Superior temporal gyrus (tissue), 1 donor: ENCODE measurements at regions not wholly inside any gene's neighbourhood (a gene's known extent, or its start where the extent isn't known, plus 50 kb on each side); places are given as distances from the start of the nearest gene placed in this dataset.
"Not testable (repeated sequence)": the region's sequence is repeated elsewhere in the genome, so short reads cannot be mapped to it uniquely, and the experiment has no call there.

Source experiments
- DNase-seq: peaks from one replicate; pipeline ENCODE4 v3.0.0-alpha.2; 2016; ENCODE audit errors: extremely low spot score

DNA sequence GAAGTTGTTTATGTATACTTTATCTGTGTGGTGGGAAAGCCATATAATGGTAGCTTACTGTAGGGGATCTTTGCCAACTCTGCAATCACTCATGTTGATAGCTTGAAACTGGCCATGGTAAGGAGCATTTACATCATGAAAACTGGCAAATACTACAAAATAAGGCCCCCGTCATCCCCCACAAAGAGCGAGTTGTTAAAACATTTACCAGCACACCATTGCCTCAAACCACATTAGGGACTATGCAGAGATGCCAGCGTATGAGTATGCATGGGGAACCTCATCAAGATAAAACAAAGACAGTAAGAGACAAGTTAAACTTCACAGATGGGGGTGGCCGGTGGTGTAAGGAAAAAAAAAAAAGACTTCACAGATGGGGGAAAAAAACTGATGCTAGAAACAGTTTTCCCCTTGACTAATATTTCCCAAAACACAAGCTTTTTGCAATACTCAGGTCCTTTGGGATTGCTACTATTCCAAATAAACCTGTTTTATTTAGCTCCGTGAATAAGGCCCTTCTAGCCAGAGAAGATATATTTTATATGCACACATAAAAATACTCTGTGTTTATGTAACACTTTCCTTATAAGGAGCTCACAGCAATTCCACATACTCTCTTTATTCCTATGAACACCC, 70.6 kb upstream of the SERP2 start:
- DNase-seq: no peak

DNA sequence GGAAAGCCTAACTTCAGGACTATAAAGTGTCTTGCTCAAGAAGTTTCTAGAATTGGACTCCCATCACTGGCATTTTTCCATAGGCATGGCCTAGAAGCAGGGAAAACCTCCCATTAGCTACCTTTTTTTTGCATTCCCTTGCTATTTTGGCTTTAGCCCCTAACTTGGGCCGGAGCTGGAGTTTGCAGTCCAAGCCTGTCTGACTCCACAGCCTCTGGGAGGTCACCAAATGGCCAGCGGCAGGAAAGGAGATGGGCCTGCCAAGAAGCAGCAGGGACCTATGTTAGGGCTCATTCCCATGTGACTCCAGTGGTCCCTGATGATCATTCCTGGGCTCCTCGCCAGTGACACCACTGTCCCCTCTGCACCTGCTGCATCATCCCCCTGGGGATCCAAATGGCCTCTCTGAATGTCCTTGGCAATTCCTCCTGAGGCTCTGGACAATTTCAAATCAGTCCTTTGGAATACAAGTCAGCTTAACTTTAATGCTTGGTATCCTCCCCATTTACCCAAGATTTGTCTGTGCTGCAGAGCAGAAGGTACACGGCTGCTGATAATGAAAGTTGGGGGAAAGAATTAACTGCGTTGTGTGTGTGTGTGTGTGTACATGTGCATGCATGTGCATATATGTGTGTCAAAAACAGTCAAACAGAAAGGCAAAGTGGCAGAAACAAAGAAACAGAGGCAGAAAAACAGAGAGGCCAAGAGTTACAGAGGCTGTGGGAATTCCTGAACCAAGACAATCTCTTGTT, 69.8 kb upstream of the SERP2 start:
- no peak for DNase-seq

DNA sequence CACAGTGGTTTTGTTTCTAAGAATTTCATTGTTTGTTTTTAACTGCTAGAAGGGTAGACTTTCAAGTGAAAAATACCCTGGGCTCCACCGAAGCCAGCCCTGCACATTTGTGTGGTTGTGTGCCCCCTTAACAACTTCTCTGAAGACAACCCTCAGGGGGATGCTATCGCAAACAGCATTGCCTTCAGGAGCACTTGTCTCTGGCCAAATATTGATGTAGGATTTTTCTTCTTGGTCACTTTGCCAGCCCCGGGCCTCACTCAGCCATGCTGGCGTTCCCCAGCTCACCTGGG, 69.2 kb upstream of the SERP2 start:
- no peak for DNase-seq

DNA sequence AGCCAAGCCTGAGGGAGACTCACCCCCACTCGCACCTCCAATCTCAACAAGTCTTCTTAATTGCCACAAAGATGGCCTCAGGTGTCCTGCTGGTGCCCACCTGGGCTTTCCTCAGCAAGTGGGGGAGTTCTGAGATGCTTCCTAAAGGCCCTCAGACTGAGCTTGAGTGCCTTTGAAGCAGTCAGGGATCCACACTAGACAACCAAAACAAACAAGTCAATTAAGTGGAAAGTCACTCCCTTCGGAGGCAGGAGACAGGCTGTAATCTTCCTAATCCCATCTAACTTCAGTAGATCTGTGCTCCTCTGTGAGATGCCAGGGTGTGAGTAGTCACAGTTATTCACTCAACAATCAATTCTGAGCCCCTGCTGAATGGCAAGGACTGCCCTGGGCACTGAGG, 68.3 kb upstream of the SERP2 start:
- DNase-seq: no peak

DNA sequence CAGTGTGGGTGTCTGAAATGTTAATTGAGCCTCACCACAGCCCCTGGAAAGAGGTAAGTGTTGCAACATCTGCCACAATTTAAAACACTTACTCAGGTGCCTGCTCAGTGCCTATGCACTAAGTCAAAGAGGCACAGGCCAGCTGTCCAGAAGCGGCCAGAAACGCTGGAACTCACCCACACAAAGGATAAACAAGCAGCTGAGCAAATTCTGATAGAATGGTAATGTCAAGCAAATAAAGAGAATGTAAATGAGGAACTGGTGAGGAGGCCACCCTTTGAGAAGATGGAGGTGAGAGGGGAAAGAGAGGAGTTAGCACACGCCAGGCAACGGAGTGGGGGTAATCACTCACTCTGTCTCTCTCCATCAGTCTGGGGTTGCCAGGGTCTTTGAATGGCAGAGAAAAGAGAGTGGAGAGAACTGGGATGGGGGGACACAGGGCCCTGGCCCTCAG, 67.7 kb upstream of the SERP2 start:
- DNase-seq: no peak

DNA sequence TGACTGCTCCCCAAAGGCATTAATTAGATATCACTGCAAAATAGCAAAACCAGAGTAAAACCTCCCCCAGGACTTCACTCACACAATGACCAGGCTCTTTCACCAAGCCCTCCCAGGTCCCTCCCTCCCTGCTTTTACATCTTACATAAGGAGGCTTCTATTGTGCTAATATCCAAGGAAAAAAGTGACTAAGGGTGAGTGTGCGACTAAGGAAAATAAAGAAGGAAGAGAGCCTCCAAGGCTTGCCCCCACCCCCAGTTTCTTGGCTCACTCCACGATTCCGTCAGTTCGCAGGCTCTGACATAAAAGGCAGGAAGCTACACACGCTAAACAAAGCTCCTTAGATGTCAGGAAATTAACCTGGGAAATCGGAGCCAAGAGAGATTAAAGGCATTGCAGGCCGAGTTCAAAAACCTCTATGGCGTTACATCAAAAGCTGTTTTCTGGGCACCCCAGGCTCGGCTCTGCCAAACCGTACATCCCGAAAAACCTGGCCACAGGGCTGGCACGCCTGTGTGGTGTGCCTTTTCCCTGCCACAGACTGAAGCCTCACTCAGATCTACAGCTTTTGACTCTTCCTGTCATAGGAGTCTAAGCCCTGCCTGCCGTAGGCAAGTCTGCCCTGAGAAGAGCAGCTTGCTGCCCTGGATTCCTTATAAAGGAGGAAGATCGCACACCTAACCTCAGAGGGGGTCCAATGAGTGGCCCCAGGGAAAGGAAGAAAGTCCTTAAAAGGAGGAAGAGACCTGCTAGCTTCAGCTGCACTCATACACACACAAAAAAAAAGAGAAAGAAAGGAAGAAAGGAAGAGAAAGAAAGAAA, 67.0 kb upstream of the SERP2 start:
- DNase-seq: no peak

DNA sequence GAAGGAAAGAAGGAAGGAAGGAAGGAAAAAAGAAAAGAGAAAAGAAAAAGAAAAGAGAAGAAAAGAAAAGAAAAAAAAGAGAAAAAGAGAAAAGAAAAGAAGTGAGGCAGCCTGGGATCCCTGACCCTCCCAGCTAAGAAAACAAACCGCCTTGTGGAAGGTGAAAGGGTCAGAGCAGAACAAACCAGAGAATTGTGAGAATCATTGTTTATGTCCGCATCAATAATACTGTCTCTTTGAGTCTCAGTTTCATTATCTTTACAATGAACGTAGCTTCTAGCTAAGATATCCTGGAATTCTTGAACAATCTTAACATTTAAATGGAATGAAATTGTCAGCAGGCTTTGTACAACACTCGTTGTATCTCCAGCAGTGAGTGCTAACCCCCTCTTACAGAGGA, 66.4 kb upstream of the SERP2 start:
- DNase-seq: no peak

DNA sequence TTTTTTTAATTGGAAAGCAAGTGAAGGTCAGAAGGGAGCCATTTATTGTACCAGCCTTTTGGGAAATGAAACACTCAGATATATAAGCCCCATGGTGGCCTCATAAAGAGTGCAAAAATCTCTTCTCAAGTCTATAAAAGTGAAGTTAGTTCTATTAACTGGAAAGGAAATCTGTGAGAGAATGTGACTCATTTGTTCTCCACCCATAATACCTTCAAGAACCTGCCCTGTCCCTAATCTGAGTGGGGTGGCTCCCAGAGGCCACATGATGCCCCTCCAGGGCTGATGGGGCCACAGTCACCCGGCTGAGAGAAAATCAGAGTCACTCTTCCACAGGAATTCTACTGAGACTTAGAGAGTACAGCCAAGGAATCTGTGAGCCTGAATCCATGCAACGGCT, 65.8 kb upstream of the SERP2 start:
- no peak for DNase-seq

DNA sequence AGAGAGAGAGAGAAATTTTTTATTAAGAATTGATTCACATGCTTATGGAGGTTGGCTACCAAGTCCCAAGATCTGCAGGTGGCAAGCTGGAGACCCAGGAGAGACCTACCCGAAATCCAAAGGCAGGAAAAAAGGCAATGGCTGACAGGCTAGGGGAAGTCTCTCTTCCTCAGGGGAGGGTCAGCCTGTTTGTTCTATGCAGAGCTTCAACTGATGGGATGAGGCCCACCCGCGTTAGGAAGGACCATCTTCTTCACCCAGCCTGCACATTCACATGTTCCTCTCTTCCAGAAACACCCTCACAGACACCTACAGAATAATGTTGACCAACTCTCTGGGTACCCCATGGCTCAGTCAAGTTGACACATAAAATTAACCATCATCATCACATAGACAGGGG, 65.3 kb upstream of the SERP2 start:
- no peak for DNase-seq

DNA sequence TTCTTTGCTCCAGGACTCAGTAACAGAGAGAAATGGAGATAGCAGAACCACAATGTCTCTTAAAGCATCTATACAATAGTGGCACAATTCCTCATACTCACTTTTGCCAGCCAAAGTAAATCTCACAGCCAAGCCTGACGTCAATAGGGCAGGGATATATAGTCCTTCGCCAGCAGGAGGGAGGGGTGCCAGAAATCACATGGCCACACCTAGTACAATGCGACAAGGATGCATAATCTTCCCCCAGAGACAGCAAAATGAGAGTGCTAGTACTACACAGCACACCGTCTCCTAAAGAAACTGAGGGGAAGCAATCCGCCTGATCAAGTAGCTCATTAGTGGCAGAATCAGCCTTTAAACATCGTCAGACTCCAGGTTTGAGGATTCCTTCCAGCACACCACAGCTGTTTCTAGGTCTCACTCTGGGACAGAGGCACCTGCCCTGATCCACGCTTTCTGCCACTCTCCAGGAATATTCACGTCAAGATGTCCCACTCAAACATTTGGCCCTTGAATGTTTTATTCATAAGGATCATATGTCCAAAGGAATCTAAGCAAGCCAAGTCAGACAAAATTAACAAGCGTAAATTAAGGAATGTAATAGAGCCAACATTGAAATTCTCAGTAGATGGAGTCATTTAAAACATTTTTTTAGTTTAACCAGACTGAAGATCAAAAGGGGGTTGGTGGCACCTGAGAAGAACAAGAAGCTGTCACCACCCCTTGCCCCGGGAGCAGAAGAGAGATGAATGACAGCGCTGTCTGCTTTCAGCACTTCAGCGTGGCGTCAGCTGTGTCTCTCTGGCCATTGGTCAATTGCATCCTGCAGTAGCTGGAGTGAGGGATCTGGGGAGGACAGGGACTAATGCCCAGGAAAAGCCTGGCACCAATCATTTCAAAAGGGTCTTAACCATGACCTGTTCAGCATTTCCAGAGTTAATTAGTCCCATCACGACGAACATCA, 63.5 kb upstream of the SERP2 start:
- DNase-seq: no peak

DNA sequence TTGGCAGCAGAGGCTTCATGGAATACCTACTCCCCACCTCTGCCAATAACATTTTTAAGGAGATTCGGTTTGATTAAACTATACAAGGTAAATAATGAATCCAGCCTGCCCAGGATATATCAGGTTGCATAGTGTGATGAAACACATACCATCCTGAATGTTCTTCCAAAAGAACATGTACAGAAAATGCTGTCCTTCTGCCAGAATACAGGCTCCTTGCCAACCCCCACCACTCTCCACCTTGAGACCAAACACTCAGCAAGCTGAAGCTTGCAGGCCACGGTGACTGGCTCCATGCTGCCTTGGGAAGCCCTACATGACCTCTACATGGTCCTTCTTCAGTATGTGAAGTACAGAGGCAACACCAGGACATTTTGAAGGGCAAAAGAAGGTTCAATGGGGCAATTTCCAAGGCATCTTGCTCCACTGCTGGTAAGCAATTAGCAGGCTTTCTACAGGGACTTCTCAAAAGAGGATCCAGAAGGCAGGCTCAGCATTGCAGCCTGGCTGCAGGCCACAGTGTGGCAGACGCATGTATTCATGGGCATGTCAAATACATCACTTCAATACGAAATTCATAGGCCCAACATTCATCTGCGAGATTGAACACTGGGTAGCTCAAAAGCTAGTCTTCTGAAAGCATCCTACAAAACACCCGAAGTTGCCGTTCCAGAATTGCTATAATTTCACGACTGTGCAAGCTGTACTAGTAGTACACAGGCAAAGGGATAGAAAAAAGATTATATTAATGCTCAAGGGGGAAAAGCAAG, 62.4 kb upstream of the SERP2 start:
- DNase-seq: no peak

DNA sequence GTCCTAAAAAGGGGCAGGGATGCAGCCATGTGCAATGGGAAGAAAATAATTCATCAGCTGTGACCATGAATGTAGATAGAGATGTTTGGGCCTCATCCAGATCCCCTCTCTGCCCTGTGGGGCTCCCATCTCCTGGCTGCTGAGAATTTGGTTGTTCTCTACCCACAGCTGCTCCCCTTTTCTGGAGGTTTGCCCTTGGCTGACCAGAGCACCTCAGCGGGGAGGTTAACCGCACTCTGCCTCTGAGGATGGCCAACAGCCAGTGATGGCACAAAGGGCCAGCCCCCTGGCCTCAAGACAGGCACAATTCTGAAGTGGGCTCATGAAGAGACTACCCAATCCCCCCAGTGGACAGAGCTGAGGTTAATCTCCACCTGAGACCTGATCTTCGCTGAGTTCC, 61.5 kb upstream of the SERP2 start:
- DNase-seq: no peak

DNA sequence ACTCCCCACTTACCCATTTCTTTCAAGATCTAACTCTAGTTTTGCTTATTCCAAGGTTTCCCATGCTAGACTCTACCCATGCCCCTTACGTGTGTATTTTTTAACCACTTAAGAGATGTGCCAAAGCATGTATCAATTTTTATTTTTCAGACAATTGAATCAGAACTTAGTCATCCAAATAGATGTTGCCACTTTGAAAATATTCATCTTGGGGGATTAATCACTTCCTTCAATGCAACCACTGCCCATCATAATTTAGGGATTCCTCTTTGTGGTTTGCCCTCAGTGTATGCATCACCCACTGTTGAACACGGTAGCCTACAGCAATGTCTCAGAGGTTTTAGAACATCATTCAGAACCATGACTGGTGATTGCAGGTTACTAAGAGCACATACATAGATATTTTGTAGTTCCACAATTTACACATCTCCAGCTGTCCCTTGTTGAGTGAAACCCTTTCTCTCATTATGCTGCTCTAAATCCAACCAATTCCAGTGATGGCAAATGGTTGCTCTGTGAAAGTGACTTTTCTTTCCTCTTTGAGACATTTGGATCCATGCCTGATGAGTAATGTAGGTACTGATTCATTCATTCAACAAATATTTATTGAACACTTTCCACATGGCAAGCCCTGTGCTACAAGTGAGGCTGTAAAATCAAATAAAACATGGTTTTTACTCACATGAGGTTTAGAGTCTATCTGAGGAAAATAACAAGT, 60.6 kb upstream of the SERP2 start:
- no peak for DNase-seq

DNA sequence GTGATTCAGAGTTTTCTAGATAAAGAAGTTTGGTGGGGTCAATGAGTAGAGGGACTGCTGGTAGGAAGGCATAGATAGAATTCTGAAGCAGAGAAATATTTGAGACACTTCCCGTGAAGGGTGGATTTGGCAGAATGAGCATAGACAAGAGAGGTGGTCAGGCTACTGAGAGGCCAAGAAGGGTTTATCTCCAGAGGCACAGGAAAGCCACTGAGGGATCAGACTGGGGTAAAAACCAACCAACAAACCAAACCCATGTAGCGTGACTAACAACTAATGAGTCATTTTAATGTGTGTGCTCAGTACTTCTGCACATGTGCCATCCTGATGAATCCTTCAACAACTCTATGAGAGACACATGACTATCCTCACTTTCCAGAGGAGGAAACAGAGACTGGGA, 60.0 kb upstream of the SERP2 start:
- DNase-seq: no peak

DNA sequence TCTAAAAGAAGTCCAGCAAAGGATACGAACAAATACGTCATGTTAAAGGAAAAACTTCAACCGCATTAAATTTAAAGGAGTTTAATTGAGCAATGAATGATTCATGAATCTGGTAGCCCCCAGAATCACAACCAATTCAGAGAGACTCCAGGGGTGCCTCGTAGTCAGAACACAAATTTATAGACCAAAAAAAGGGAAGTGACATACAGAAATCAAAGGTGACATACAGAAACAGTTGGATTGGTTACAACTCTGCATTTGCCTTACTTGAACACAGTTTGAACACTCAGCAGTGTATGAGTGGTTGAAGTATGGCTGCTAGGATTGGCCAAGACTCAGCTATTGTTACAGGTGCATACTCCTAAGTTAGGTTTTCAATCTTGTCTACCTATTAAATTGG, 59.5 kb upstream of the SERP2 start:
- DNase-seq: not testable (repeated sequence)

DNA sequence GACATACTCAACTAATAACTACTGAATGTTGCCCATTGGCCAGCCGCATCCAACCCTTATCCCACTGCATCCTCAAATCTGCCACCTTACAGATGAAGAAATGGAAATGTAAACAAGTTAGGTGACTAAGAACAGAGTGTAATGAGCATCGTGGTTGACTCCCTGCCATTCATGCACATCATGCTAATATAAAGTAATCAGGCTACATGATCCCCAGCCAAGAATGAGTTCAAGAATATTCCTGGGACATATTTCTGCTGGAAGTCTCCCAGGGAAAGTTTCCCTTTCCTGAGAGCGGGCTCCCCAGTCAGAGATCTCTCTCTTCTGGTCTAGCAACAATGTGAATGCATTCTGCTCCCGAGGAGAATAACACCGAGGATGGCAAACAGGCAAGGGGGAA, 55.9 kb upstream of the SERP2 start:
- no peak for DNase-seq

DNA sequence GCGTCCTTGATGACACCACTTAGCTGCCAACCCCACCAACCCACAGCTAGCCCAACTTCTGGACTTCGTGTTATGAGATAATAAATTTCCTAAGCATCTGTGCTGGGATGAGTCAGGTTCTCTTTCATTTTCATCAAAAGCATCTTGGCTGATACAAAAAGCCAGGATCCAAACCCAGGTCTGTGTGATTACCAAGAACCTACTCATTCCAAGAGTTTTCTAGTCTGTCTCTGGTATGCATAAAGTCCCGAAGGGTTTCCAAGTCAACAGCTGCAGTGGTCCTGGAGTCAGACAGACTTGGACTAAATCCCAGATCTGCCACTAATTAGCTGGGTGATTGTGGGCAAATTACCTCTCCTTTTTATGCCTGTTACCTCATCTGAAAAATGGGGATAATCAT, 55.5 kb upstream of the SERP2 start:
- DNase-seq: no peak

DNA sequence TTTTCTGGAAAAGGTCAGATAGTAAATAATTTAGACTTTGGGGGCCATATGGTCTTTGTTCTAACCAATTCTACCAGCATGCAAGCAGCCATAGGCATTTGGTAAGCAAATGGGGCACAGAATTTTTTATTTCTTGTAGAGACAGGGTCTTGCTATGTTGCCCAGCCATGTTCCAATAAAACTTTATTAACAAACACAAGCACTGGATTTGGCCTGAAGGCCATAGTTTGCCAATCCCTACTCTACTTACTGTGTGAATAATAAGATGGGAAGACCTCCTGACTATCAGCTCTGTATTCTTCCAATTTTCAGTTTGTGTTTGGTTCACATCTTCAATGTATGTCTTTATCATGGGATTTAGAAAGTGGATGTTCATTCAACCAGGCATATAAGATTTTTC, 53.0 kb upstream of the SERP2 start:
- no peak for DNase-seq

DNA sequence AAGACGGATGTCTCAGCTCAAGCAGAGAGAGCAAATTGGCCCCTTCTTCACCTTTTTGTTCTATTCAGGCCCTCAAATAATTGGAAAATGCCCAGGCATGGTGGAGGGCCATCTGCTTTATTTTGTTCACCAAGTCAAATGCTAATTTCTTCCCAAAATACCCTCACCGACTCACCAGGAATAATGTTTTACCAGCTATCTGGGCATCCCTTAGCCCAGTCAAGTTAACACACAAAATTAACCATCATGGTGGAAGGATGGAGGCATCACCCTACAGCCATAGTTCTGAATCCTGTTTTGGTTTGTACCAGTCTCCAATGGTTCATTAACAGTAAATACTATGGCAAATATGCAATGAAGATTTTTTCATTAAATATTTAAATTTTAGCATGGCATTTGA, 51.7 kb upstream of the SERP2 start:
- no peak for DNase-seq

DNA sequence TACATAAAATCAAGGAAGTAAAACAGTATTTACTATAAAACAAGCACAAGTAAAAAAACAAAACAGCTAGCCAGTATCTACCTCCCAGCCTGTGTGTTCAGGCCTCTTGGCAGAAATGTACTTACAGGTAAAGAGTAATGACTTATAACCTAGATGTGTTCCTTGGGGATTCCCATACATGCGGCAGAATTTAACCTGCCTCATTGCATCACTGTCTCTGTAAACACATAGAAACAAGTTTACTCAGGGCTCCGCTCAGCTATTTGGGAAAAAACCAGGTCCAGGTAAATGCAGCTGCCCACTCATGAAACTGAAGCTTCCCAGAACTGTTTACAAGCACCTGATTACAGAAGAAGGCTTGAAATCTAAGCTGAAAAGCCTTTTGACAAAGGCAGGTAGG, 50.7 kb upstream of the SERP2 start:
- DNase-seq: no peak

DNA sequence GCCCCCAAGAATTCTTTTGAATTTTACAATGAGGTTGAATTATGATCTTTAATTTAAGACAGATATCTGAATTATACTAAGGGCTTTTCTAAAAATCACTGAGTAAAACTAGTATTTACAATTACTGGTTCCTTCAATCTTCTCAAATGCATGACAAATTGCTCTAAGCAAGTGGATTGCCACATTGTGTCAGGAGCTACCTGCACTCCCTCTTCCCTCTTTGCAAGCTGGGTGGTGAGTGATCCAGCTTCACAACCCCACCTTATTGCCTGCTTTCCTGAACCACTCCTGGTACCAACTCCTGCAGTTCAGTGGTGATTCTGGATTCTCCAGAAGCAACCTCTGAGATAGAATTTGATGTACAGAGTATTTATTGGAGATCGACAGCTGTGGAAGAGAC, 49.9 kb upstream of the SERP2 start:
- DNase-seq: no peak
